CD8-positive, alpha-beta memory T cell (primary cell): ENCODE measurements at regions not wholly inside any gene's neighbourhood (a gene's known extent, or its start where the extent isn't known, plus 50 kb on each side); places are given as distances from the start of the nearest gene placed in this dataset.

Experiments
- CTCF ChIA-PET: fragments of 350-600 bp; sonication (Branson Sonifier 250); formaldehyde crosslinking; loops from one replicate; lab custom pipeline; 2021; ENCODE audit warnings: antibody characterized with exemption; lab: Charles Lee
- POLR2A ChIA-PET: fragments of 350-600 bp; sonication (Branson Sonifier 250); formaldehyde crosslinking; loops from one replicate; lab custom pipeline; 2021; ENCODE audit warnings: antibody characterized with exemption; lab: Charles Lee
- DNase-seq, 5 donors: peaks; one replicate each; pipeline versions ENCODE4 v3.0.0 to v3.0.0-alpha.2; 2020 to 2022; ENCODE audit warnings: mixed read lengths in 1 of 5
- H3K27ac ChIP-seq: one replicate; pipeline ENCODE4 v1.7.0; 2013; ENCODE audit warnings: low read depth, mild to moderate bottlenecking, low read length, moderate library complexity
- H3K27me3 ChIP-seq: 2 replicates; pipeline ENCODE4 v1.7.0; 2013; ENCODE audit warnings: low read length, mild to moderate bottlenecking; ENCODE audit not compliant: insufficient read depth, poor library complexity, severe bottlenecking
- H3K36me3 ChIP-seq: 2 replicates; pipeline ENCODE4 v1.7.0; 2013; ENCODE audit warnings: mild to moderate bottlenecking, low read length, moderate library complexity; ENCODE audit not compliant: insufficient read depth
- H3K4me1 ChIP-seq: 2 replicates; pipeline ENCODE4 v1.7.0; 2013; ENCODE audit warnings: mild to moderate bottlenecking, low read length, moderate library complexity; ENCODE audit not compliant: insufficient read depth
- H3K4me3 ChIP-seq: 2 replicates; pipeline ENCODE4 v1.7.0; 2013; ENCODE audit warnings: mild to moderate bottlenecking, low read length
- H3K9me3 ChIP-seq: 2 replicates; pipeline ENCODE4 v1.7.0; 2013; ENCODE audit warnings: mild to moderate bottlenecking, low read length
- H3K27ac Mint-ChIP-seq, 8 donors: one replicate each; pipeline ENCODE4 v1.8.0; 2020 to 2021; ENCODE audit warnings: mixed read lengths in 8 of 8, mild to moderate bottlenecking in 6 of 8, inconsistent platforms in 3 of 8, moderate library complexity in 3 of 8
- H3K27me3 Mint-ChIP-seq, 2 donors: one replicate each; pipeline ENCODE4 v1.8.0; 2020 to 2021; ENCODE audit warnings: mixed read lengths in 2 of 2, mild to moderate bottlenecking in 1 of 2, moderate library complexity in 1 of 2
- H3K36me3 Mint-ChIP-seq, 3 donors: one replicate each; pipeline ENCODE4 v1.8.0; 2020 to 2021; ENCODE audit warnings: mixed read lengths in 3 of 3, inconsistent platforms in 1 of 3, mild to moderate bottlenecking in 1 of 3
- H3K4me1 Mint-ChIP-seq, 3 donors: one replicate each; pipeline ENCODE4 v1.8.0; 2020 to 2021; ENCODE audit warnings: mixed read lengths in 3 of 3, inconsistent platforms in 1 of 3, mild to moderate bottlenecking in 1 of 3
- H3K4me3 Mint-ChIP-seq, 7 donors: one replicate each; pipeline ENCODE4 v1.8.0; 2020 to 2021; ENCODE audit warnings: mixed read lengths in 7 of 7, mild to moderate bottlenecking in 6 of 7, moderate library complexity in 4 of 7, inconsistent platforms in 2 of 7
- H3K9me3 Mint-ChIP-seq, 5 donors: one replicate each; pipeline ENCODE4 v1.8.0; 2020 to 2022; ENCODE audit warnings: mixed read lengths in 5 of 5, mild to moderate bottlenecking in 3 of 5, moderate library complexity in 2 of 5, inconsistent platforms in 1 of 5

- Histone ChIP-seq H3K36me3 (no peaks in the 10 kb centered on the region), H3K27ac (no peak overlapping the region), H3K4me3 (no peak overlapping the region), H3K27me3 (no peaks in the 10 kb centered on the region), H3K4me1 (no peaks in the 10 kb centered on the region), H3K9me3 (no peaks in the 10 kb centered on the region)
- peaks cover 5 to 7% of the 10 kb centered on the region in 2 donors for H3K27me3 Mint-ChIP-seq
- peaks cover 30 to 54% (median 40%) of the 10 kb centered on the region in 3 donors for H3K4me1 Mint-ChIP-seq
- no peaks in the 10 kb centered on the region for H3K9me3 Mint-ChIP-seq
- no peak for DNase-seq
- peak overlapping the region in 2 of 7 donors; percentile 29 to 49 for H3K4me3 Mint-ChIP-seq
- H3K27ac Mint-ChIP-seq, result peak overlapping the region in 2 of 8 donors; percentile 5 to 73
- ChIA-PET POLR2A (no interaction called here), CTCF (interaction anchor here (0.9 to 8.0 kb wide), 7 partner anchors 10 to 791 kb away, joined by 3 to 185 read pairs (median 5); no protein-coding TSS in a partner anchor)
- peaks cover 0 to 2% (median 0%) of the 10 kb centered on the region in 3 donors for H3K36me3 Mint-ChIP-seq
Measured at GRCh38 chr2:41872646-41873045, 175.2 kb upstream of the PKDCC start.

DNA sequence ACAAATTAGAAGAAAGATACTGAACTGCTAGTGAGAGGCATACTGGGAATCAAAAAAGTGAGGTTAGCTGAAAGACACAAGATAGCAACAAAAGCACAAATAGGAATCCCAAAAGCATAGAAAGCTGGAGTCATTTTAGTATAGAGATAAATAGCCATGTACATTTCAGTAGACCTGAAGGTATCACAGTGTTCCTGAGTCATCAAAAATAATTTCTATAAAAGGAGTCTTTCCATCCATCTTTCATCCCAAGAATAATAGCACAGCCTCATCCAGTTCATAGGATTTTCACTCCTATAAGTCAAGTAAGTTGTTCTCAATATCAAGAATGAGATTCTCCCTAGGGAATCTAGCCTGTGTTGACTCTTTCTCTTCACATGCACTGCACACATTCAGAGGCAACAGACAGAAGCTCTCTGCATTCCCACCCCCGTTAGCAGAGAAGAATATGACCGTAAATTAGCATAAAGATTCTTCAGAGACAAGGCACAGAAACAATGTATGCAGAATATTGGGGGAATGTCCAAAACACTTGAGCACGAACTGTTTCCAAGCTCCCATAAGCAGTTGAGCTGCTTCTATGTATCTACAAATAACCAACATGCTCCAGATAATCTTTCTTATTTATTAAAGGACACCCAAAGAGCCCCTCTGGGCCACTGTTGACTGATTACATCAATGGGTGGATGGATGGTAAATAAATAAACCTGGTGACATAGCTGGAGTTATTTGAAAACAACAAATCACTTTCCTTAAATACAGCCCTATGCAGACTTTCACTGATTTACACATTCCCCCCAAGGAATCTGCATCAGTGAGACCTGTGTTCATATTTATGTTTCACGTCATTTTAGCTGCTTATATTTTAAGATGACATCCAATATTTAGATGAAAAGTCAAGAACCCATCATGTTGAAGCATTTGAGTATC, 174.5 kb upstream of the PKDCC start:
- CTCF ChIA-PET, result interaction anchor here (0.9 to 8.0 kb wide), 4 partner anchors 23 to 790 kb away, joined by 3 to 185 read pairs (median 18); no protein-coding TSS in a partner anchor
- POLR2A ChIA-PET, result no interaction called here

DNA sequence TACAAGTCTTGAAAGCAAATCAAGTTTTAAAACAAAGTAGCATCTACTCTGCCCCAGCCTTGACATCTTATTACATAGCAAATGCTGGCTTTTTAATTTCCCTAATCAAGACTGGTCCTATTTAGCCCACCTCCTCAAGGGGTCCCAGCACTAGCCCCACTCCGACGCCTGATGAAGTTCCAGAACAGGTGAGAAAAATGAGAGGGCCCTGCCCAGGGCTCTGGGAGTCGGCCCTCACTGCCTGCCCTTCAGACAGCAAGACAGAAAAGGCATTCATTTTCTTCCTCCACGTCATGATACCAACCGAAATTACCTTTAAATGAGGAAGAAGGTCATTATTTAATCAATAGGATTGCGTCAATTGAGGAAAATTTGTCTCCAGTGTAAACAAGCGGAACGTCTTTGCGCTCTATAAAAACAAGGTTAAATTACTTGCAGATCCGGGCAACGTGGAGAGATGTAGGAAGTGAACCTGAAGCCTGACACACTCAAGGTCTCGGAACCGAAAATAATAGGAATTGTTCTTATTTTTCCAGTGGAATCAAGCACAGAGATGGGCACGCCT, 170.6 kb upstream of the PKDCC start:
- no peaks in the 10 kb centered on the region for H3K36me3 ChIP-seq
- ChIA-PET CTCF (no interaction called here), POLR2A (no interaction called here)
- H3K27ac Mint-ChIP-seq, result peak overlapping the region in 3 of 8 donors; percentile 16 to 68 (median 41)
- no peak overlapping the region for H3K4me3 ChIP-seq
- no peak for DNase-seq
- no peaks in the 10 kb centered on the region for H3K9me3 ChIP-seq
- H3K27me3 ChIP-seq, result no peaks in the 10 kb centered on the region
- H3K27me3 Mint-ChIP-seq, result peaks cover 4 to 8% of the 10 kb centered on the region in 2 donors
- no peaks in the 10 kb centered on the region for H3K4me1 ChIP-seq
- peaks cover 0 to 9% (median 2%) of the 10 kb centered on the region in 3 donors for H3K36me3 Mint-ChIP-seq
- no peak overlapping the region for H3K4me3 Mint-ChIP-seq
- H3K27ac ChIP-seq, result no peak overlapping the region
- H3K9me3 Mint-ChIP-seq, result no peaks in the 10 kb centered on the region
- peaks cover 28 to 37% (median 35%) of the 10 kb centered on the region in 3 donors for H3K4me1 Mint-ChIP-seq

More for the DNA sequence above, 174.5 kb upstream of the PKDCC start:
- H3K36me3 Mint-ChIP-seq, result peaks cover 0 to 2% (median 0%) of the 10 kb centered on the region in 3 donors
- H3K27me3 Mint-ChIP-seq, result peaks cover 4 to 7% of the 10 kb centered on the region in 2 donors
- DNase-seq, result no peak
- Histone ChIP-seq H3K4me3 (no peak overlapping the region), H3K36me3 (no peaks in the 10 kb centered on the region), H3K27me3 (no peaks in the 10 kb centered on the region), H3K9me3 (no peaks in the 10 kb centered on the region), H3K4me1 (no peaks in the 10 kb centered on the region), H3K27ac (no peak overlapping the region)
- peak overlapping the region in 2 of 7 donors; percentile 29 to 49 for H3K4me3 Mint-ChIP-seq
- peak overlapping the region in 4 of 8 donors; percentile 1 to 73 (median 30) for H3K27ac Mint-ChIP-seq
- peaks cover 29 to 47% (median 40%) of the 10 kb centered on the region in 3 donors for H3K4me1 Mint-ChIP-seq
- H3K9me3 Mint-ChIP-seq, result no peaks in the 10 kb centered on the region

- Mint-ChIP-seq H3K4me1 (peaks cover 21 to 29% (median 27%) of the 10 kb centered on the region in 3 donors), H3K9me3 (no peaks in the 10 kb centered on the region), H3K27ac (peak overlapping the region in 1 of 8 donors; percentile 62), H3K4me3 (no peak overlapping the region), H3K27me3 (peaks cover 3 to 8% of the 10 kb centered on the region in 2 donors), H3K36me3 (peaks cover 0 to 9% (median 2%) of the 10 kb centered on the region in 3 donors)
- ChIA-PET POLR2A (no interaction called here), CTCF (interaction anchor here (3.8 kb wide), 1 partner anchor 9 kb away, joined by 26 read pairs; no protein-coding TSS in a partner anchor)
- no peaks in the 10 kb centered on the region for H3K36me3 ChIP-seq
- no peaks in the 10 kb centered on the region for H3K9me3 ChIP-seq
- no peak overlapping the region for H3K4me3 ChIP-seq
- no peaks in the 10 kb centered on the region for H3K27me3 ChIP-seq
- H3K27ac ChIP-seq, result no peak overlapping the region
- no peaks in the 10 kb centered on the region for H3K4me1 ChIP-seq
- no peak for DNase-seq
Measured at GRCh38 chr2:41878056-41878455, 169.8 kb upstream of the PKDCC start.

DNA sequence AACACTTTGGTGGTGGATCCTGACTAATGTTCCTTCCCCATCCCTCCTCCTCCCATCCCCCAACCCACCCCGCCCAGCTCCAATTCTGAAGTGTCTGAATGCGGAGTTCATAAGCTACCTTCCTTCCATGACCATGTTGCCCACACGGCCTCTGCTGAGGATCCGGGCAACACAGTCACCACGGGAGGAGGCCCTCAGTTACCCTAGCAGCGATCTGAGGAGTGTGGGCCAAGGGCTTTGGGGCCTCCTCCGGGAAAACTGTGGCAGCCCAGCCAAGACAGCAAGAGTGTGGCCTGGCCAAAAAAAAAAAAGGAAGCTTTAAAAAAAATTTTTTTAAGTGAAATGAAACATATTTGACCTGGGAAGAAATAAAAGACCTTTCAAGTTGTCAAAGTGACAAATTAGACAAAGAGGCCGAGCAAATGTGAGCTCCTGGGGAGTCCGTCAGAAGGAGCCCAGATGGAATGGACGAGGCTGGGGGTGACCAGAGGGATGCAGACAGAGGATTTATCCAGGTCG, 169.0 kb upstream of the PKDCC start:
- H3K27ac ChIP-seq, result no peak overlapping the region
- peaks cover 17 to 26% (median 23%) of the 10 kb centered on the region in 3 donors for H3K4me1 Mint-ChIP-seq
- H3K9me3 ChIP-seq, result no peaks in the 10 kb centered on the region
- CTCF ChIA-PET, result interaction anchor here (1.0 to 3.8 kb wide), 3 partner anchors 10 to 209 kb away, joined by 3 to 26 read pairs (median 4); no protein-coding TSS in a partner anchor
- H3K27me3 ChIP-seq, result no peaks in the 10 kb centered on the region
- H3K4me3 ChIP-seq, result no peak overlapping the region
- H3K36me3 ChIP-seq, result no peaks in the 10 kb centered on the region
- POLR2A ChIA-PET, result no interaction called here
- no peaks in the 10 kb centered on the region for H3K4me1 ChIP-seq
- no peak for DNase-seq
- peaks cover 0 to 9% (median 2%) of the 10 kb centered on the region in 3 donors for H3K36me3 Mint-ChIP-seq
- H3K27me3 Mint-ChIP-seq, result peaks cover 5 to 8% of the 10 kb centered on the region in 2 donors
- no peaks in the 10 kb centered on the region for H3K9me3 Mint-ChIP-seq
- peak overlapping the region in 7 of 8 donors; percentile 24 to 96 (median 68) for H3K27ac Mint-ChIP-seq
- peak overlapping the region in 4 of 7 donors; percentile 11 to 58 (median 21) for H3K4me3 Mint-ChIP-seq

DNA sequence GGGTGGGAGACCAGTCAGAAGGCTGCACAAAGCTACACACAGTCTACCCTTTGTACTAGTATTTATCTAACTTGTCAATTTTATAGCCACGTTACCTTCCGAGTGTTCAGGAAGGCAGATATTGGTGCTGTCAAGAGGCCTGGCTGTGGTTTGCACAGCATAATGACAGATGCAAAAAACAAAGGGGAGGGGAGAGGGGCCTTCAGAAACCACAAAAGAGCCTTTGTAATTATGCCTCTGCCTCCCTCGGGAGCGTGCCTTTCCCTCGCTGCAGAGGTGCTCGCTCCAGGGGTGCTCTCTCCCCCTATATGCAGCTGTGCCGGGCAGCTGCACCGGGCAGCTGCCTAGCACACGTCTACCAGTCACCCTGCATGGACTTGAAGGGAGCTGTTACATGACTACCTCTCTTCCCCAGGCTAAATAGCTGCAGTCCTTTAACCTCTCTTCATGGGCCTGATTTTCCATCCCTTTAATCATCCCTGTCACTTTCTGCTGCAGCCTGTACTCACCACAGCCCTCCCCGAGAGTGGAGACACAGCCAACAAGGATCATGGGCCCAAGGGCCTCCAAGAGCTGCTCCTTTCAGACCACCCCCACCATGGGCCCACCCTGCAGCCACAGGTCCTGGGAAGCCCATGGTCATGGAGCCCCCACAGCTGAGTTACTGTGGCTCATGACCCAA, 168.4 kb upstream of the PKDCC start:
- H3K4me3 ChIP-seq, result no peak overlapping the region
- peak overlapping the region in 5 of 7 donors; percentile 11 to 58 (median 20) for H3K4me3 Mint-ChIP-seq
- DNase-seq, result no peak
- H3K27ac Mint-ChIP-seq, result peak overlapping the region; percentile 12 to 96 (median 68)
- H3K27me3 ChIP-seq, result no peaks in the 10 kb centered on the region
- peaks cover 20 to 29% (median 22%) of the 10 kb centered on the region in 3 donors for H3K4me1 Mint-ChIP-seq
- no peak overlapping the region for H3K27ac ChIP-seq
- H3K36me3 Mint-ChIP-seq, result peaks cover 0 to 11% (median 2%) of the 10 kb centered on the region in 3 donors
- POLR2A ChIA-PET, result no interaction called here
- H3K36me3 ChIP-seq, result no peaks in the 10 kb centered on the region
- no peaks in the 10 kb centered on the region for H3K4me1 ChIP-seq
- peaks cover 0 to 1% (median 0%) of the 10 kb centered on the region in 5 donors for H3K9me3 Mint-ChIP-seq
- peaks cover 6 to 8% of the 10 kb centered on the region in 2 donors for H3K27me3 Mint-ChIP-seq
- H3K9me3 ChIP-seq, result no peaks in the 10 kb centered on the region
- CTCF ChIA-PET, result interaction anchor here (1.0 to 3.8 kb wide), 4 partner anchors 10 to 208 kb away, joined by 3 to 26 read pairs (median 4); no protein-coding TSS in a partner anchor

DNA sequence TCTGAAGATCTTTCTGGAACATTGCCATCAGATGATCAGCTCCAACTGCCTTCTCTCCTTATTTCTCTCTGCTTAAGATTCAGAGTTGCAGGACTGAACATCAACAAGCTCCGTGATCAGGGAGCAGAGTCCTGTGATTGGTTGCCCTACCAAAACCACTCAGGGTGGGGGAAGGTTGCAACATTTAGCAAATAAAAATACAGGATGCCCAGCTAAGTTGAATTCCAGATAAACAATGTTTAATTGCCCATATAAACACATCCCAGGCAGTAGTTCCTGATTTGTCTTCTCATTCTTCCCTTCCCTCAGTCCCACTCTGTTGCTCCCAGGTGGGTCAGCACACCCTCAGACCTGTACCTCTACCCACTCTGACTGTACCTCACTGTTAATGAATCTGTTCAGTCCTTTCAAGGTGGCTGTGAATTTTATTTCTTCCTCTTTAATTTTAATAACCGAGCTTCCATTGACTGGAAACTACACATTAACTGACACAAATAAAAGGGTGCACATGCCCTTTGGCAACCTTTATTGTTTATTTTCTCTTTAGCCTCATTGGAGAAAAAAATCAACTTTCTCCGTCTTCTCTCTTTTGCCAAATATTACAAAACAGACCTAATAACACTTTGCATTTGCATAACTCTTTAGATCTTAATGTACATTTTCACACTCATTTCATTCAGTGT, 167.1 kb upstream of the PKDCC start:
- Mint-ChIP-seq H3K9me3 (peaks cover 0 to 2% (median 0%) of the 10 kb centered on the region in 5 donors), H3K4me3 (no peak overlapping the region)
- POLR2A ChIA-PET, result interaction anchor here (0.6 kb wide), 1 partner anchor 11 kb away, joined by 3 read pairs; no protein-coding TSS in a partner anchor

More for the DNA sequence above, 167.1 kb upstream of the PKDCC start:
- CTCF ChIA-PET, result interaction anchor here (1.2 to 3.8 kb wide), 2 partner anchors 11 to 27 kb away, joined by 3 to 26 read pairs; no protein-coding TSS in a partner anchor
- DNase-seq, result no peak
- no peak overlapping the region for H3K4me3 ChIP-seq
- Mint-ChIP-seq H3K27ac (peak overlapping the region in 2 of 8 donors; percentile 4 to 25), H3K4me1 (peaks cover 16 to 32% (median 29%) of the 10 kb centered on the region in 3 donors), H3K27me3 (peaks cover 8 to 9% of the 10 kb centered on the region in 2 donors), H3K36me3 (peaks cover 0 to 16% (median 0%) of the 10 kb centered on the region in 3 donors)
- no peaks in the 10 kb centered on the region for H3K36me3 ChIP-seq
- H3K4me1 ChIP-seq, result no peaks in the 10 kb centered on the region
- no peaks in the 10 kb centered on the region for H3K9me3 ChIP-seq
- no peaks in the 10 kb centered on the region for H3K27me3 ChIP-seq
- no peak overlapping the region for H3K27ac ChIP-seq
